Activated naive CD4-positive, alpha-beta T cell treated with anti-CD3 and anti-CD28 coated beads, Interleukin-2, amount 10 ng/mL, durations not matched to agents 7 days and 5 days (primary cell): ENCODE measurements at regions not wholly inside any gene's neighbourhood (a gene's known extent, or its start where the extent isn't known, plus 50 kb on each side); places are given as distances from the start of the nearest gene placed in this dataset.

Experiments used
- CTCF ChIA-PET: fragments of 350-600 bp; sonication (Branson Sonifier 250); formaldehyde crosslinking; loops from one replicate; lab custom pipeline; 2021; ENCODE audit warnings: antibody characterized with exemption; lab: Charles Lee
- DNase-seq: peaks from one replicate; pipeline ENCODE4 v3.0.0-alpha.2; 2020
- H3K27ac Mint-ChIP-seq: one replicate; pipeline ENCODE4 v1.8.0; 2021; ENCODE audit warnings: mild to moderate bottlenecking, moderate library complexity, mixed read lengths
- H3K27me3 Mint-ChIP-seq: one replicate; pipeline ENCODE4 v1.8.0; 2021; ENCODE audit warnings: mild to moderate bottlenecking, mixed read lengths
- H3K36me3 Mint-ChIP-seq: one replicate; pipeline ENCODE4 v1.8.0; 2021; ENCODE audit warnings: mixed read lengths
- H3K4me1 Mint-ChIP-seq: one replicate; pipeline ENCODE4 v1.8.0; 2021; ENCODE audit warnings: mixed read lengths
- H3K4me3 Mint-ChIP-seq: one replicate; pipeline ENCODE4 v1.8.0; 2021; ENCODE audit warnings: mild to moderate bottlenecking, moderate library complexity, mixed read lengths
- H3K9me3 Mint-ChIP-seq: one replicate; pipeline ENCODE4 v1.8.0; 2021; ENCODE audit warnings: mixed read lengths

DNA sequence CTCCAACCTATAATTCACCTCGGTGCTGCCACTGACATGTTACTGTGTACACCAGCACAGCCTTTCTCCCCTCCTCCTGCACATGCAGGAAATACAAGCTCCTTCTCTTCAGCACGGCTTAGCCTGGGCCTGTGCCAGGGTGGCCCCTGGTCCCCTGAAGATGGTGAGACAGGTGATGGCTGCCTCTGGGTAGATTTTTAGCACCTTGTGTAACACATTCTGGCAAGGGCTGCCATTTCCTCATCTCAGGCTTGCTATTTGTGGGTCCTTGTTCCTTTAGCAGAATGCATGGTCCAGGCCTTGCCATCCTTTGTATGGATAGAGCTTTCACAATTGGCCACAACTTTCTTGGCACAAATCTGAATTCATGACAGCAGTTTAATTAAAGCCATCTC is 151.3 kb downstream of the CDC5L start:
- Mint-ChIP-seq H3K27me3 (peaks cover 9% of the 10 kb centered on the region), H3K4me3 (no peak overlapping the region), H3K9me3 (no peaks in the 10 kb centered on the region), H3K27ac (no peak overlapping the region), H3K36me3 (no peaks in the 10 kb centered on the region), H3K4me1 (no peaks in the 10 kb centered on the region)
- no peak for DNase-seq
- CTCF ChIA-PET, result no interaction called here

DNA sequence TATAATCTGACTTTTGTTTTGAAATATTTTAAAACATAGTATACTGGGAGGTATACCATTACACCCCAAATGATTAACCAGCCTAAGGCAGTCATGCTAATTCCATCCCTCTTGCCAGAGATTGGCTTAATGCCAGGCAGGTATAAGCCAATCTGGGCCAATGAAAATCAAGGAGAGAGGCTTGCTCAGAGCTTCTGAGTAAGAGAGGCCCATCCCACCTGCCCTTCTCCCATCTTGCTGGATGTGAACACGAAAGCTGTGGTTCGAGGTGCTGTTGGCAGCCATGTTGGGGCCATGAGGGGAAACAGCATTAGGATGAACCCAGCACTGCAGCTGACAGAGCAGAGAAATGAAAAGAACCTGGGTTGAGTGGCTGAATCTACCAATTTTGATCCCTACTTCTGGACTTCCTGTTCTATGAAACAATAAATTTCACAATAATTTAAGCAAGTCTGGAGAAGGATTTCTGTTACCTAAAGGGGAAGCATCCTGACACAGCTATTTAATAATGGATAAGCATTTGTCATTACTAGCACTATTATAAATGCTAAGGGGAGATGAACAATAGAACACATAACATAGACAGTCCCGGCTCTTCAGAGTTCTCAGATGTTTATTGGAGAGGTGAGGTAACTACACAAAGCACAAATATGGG is 152.3 kb downstream of the CDC5L start:
- H3K36me3 Mint-ChIP-seq, result no peaks in the 10 kb centered on the region
- no peak overlapping the region for H3K27ac Mint-ChIP-seq
- H3K4me1 Mint-ChIP-seq, result no peaks in the 10 kb centered on the region
- H3K4me3 Mint-ChIP-seq, result no peak overlapping the region
- peak; percentile 16 for DNase-seq
- H3K9me3 Mint-ChIP-seq, result no peaks in the 10 kb centered on the region
- peaks cover 9% of the 10 kb centered on the region for H3K27me3 Mint-ChIP-seq
- CTCF ChIA-PET, result interaction anchor here (0.6 to 1.0 kb wide), 2 partner anchors 11 to 921 kb away, joined by 3 read pairs; no protein-coding TSS in a partner anchor

DNA sequence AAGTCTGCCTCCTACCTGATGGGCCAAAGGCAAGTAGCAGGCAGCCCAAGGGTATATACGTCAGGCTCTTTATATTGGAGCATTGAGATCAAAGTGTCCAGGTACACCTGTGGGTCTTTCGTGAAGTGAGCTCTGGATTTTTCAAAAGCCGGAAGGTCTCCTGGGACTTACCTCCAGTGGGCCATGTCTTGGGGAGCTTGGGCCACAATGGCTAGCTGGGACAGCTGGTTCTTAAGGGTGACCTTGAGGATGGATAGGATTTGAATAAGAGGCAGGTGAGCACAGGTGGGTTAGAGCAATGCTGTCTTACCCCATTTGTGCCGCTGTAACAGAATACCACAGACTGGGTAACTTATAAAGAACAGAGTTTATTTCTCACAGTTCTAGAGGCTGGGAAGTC is 153.4 kb downstream of the CDC5L start:
- no peaks in the 10 kb centered on the region for H3K36me3 Mint-ChIP-seq
- peaks cover 14% of the 10 kb centered on the region for H3K27me3 Mint-ChIP-seq
- no peak overlapping the region for H3K4me3 Mint-ChIP-seq
- H3K4me1 Mint-ChIP-seq, result no peaks in the 10 kb centered on the region
- no peaks in the 10 kb centered on the region for H3K9me3 Mint-ChIP-seq
- DNase-seq, result peak; percentile 8
- CTCF ChIA-PET, result no interaction called here
- no peak overlapping the region for H3K27ac Mint-ChIP-seq

DNA sequence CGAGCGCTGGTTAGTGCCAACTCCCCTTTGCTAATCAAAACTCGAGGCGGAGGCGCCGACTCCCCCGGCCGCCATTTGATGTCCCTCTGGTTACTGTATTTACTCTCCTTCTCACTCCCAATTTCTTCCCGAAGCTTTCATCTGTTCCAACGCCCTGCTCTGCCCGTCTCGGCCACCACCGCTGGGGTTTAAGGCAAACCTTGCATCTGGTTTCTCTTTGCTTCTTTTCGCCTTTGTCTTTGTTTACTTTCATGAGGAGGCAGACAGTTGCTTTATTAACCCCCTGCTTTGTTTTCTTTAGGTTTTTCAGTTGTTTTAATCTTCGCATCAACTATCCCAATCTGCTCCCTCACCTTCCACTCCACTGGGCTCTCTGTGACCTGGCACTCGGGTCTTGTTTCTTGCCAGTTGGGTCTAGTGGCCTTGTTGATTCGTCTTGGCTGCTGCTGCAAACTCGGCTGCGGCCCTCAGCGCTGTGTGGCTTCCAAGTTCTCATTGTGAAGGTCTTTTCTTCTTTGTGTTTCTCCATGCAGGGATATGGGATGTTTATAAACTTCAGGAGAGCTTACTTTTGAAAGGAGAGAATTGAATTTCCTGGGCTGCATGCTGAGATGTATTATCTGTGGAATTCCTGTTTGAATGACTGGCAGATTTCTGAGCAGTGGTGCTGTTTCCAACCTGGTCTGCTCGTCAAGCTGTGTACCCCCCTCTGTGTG is 155.1 kb downstream of the CDC5L start:
- H3K4me1 Mint-ChIP-seq, result no peaks in the 10 kb centered on the region
- no peak overlapping the region for H3K27ac Mint-ChIP-seq
- H3K4me3 Mint-ChIP-seq, result no peak overlapping the region
- H3K9me3 Mint-ChIP-seq, result no peaks in the 10 kb centered on the region
- H3K36me3 Mint-ChIP-seq, result no peaks in the 10 kb centered on the region
- peaks cover 17% of the 10 kb centered on the region for H3K27me3 Mint-ChIP-seq
- CTCF ChIA-PET, result no interaction called here
- peak; percentile 4 for DNase-seq

DNA sequence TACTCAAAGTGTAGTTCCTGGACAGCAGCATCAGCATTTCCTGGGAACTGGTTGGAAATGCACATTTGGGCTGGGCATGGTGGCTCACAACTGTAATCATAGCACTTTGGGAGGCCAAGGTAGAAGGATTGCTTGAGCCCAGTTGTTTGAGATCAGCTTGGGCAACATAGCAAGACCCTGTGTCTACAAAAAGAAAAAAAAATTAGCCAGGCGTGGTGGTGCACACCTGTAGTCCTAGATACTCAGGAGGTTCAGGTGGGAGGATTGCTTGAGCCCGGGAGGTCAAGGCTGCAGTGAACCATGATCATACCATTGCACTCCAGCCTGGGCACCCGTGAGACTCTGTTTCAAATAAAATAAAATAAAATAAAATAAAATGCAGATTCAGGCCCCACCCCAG is 156.2 kb downstream of the CDC5L start:
- Mint-ChIP-seq H3K27me3 (peaks cover 22% of the 10 kb centered on the region), H3K36me3 (no peaks in the 10 kb centered on the region), H3K4me3 (no peak overlapping the region), H3K4me1 (no peaks in the 10 kb centered on the region), H3K9me3 (no peaks in the 10 kb centered on the region), H3K27ac (no peak overlapping the region)
- peak; percentile 0 for DNase-seq
- CTCF ChIA-PET, result no interaction called here

DNA sequence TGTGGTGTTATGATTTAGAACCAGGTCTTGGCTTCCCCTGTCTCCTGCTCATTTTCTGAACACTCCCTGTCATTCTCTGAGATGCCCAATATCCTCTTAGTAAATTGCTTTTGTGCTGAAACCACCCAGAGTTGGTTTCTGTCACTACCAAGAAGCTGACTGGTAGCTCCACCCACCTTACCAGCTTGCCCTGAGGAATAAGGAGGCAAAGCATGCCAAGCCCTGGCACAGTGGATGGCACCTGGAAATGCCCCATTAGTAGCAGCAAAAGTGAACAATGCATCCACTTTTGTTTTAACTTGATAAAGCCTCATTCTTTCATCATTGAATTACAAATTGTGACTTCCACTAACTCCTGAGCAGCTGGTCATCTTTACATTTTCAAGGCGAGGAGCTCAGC is 157.7 kb downstream of the CDC5L start:
- H3K36me3 Mint-ChIP-seq, result no peaks in the 10 kb centered on the region
- H3K9me3 Mint-ChIP-seq, result no peaks in the 10 kb centered on the region
- H3K27me3 Mint-ChIP-seq, result peaks cover 25% of the 10 kb centered on the region
- H3K27ac Mint-ChIP-seq, result no peak overlapping the region
- H3K4me1 Mint-ChIP-seq, result no peaks in the 10 kb centered on the region
- no peak for DNase-seq
- H3K4me3 Mint-ChIP-seq, result no peak overlapping the region
- CTCF ChIA-PET, result no interaction called here

DNA sequence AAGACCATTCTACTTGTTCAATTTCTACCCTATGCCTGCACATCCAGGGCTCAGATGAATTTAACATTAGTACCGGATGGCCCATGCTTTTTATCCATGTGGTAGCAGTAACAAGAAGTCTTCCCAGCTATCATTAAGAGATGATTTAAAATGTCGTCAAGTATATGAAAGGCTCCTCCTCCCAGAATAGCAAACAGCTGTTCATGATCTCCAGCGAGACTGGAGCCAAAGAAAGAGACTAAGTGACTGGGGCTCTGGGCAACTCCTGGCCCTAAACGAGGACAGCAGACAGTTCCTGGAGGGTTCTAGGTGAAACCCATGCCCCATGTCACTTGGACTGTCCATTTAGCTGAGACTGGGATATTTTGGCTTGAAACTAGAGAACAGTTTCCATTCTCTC is 160.8 kb downstream of the CDC5L start:
- Mint-ChIP-seq H3K9me3 (no peaks in the 10 kb centered on the region), H3K36me3 (no peaks in the 10 kb centered on the region), H3K27me3 (peaks cover 21% of the 10 kb centered on the region), H3K27ac (no peak overlapping the region), H3K4me1 (no peaks in the 10 kb centered on the region), H3K4me3 (no peak overlapping the region)
- CTCF ChIA-PET, result no interaction called here
- DNase-seq, result no peak

DNA sequence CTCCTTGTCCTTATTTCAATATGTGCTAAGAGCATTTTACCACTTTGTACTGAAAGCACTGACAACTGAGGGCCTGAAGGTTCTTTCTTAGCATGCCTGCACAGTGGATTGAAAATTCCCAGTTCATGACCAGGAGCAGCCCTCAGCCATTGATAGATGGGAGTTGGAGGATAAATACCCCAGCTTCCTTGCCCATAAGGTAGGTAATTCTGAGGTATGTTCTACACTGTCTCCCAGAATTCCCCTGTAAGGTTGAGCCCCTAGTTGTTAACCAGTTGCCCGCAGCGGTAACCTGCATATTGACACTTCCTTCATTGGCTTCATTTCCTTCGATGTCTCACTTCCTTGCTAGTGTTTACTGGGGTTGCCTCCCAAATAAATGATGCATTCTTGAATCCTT is 162.0 kb downstream of the CDC5L start:
- Mint-ChIP-seq H3K4me1 (no peaks in the 10 kb centered on the region), H3K36me3 (no peaks in the 10 kb centered on the region), H3K9me3 (no peaks in the 10 kb centered on the region), H3K27ac (no peak overlapping the region), H3K4me3 (no peak overlapping the region), H3K27me3 (peaks cover 26% of the 10 kb centered on the region)
- CTCF ChIA-PET, result no interaction called here
- DNase-seq, result no peak

DNA sequence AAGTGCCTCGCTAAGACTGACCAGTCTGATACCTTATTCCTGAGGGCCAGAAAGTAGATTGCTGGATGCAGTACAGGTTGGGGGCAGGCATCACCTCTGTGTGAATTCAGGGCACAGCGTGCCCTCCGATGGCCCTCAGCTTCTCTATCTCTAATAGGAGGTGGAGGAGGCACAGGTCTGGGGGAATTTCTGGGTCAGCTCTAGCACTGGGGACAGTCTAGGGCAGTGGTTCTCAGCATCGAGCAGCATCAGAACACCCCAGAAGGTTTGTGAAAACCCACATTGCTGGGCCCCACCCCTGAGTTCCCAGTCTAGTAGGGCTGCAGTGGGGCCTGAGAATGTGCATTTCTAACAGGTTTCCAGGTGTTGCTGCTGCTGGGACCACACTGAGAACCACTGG is 166.7 kb downstream of the CDC5L start:
- Mint-ChIP-seq H3K4me3 (no peak overlapping the region), H3K4me1 (no peaks in the 10 kb centered on the region), H3K9me3 (no peaks in the 10 kb centered on the region), H3K36me3 (no peaks in the 10 kb centered on the region), H3K27me3 (peaks cover 45% of the 10 kb centered on the region), H3K27ac (no peak overlapping the region)
- CTCF ChIA-PET, result no interaction called here
- no peak for DNase-seq

DNA sequence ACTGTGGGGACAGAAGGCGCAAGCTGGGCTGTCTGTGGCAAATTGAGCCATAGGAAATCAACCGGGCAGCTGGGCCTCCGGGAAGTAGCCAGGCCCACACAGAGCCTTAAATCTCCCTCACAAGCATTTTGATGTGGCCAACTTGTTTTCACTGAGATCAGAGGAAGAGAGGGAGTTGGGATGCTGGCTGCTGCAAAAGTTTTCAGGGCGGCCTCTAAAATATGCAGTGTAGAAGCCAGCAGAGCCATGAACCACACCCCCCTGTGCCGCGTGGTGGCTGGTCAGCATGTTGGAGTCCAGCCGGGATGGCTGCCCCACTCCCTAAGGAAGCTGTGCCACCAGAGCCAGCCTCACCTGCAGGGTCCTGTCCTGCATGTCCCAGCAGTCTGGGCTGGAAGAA is 167.4 kb downstream of the CDC5L start:
- CTCF ChIA-PET, result no interaction called here
- H3K27ac Mint-ChIP-seq, result no peak overlapping the region
- no peaks in the 10 kb centered on the region for H3K4me1 Mint-ChIP-seq
- DNase-seq, result no peak
- peaks cover 52% of the 10 kb centered on the region for H3K27me3 Mint-ChIP-seq
- H3K9me3 Mint-ChIP-seq, result no peaks in the 10 kb centered on the region
- no peaks in the 10 kb centered on the region for H3K36me3 Mint-ChIP-seq
- no peak overlapping the region for H3K4me3 Mint-ChIP-seq

DNA sequence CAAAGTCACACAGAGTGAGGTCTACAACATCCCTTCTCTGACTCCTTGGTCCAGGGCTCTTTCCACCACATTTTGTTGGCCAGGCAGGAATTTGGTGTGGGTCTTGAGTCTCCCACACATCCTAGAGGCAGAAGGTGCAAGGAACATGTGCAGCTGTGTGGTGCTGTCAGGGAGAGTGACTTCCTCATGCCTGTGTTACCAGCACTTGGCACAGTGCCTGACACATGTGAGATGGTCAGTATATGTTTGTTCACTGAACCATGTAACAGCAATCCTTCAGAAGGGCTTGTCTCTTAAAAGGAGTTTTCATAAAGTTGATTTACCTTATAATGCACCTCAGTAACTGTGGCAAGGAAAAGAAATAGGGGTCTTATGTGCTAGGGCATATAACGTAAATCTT is 168.5 kb downstream of the CDC5L start:
- Mint-ChIP-seq H3K4me1 (no peaks in the 10 kb centered on the region), H3K36me3 (no peaks in the 10 kb centered on the region), H3K9me3 (no peaks in the 10 kb centered on the region), H3K4me3 (no peak overlapping the region), H3K27ac (no peak overlapping the region), H3K27me3 (peaks cover 60% of the 10 kb centered on the region)
- DNase-seq, result no peak
- CTCF ChIA-PET, result no interaction called here

DNA sequence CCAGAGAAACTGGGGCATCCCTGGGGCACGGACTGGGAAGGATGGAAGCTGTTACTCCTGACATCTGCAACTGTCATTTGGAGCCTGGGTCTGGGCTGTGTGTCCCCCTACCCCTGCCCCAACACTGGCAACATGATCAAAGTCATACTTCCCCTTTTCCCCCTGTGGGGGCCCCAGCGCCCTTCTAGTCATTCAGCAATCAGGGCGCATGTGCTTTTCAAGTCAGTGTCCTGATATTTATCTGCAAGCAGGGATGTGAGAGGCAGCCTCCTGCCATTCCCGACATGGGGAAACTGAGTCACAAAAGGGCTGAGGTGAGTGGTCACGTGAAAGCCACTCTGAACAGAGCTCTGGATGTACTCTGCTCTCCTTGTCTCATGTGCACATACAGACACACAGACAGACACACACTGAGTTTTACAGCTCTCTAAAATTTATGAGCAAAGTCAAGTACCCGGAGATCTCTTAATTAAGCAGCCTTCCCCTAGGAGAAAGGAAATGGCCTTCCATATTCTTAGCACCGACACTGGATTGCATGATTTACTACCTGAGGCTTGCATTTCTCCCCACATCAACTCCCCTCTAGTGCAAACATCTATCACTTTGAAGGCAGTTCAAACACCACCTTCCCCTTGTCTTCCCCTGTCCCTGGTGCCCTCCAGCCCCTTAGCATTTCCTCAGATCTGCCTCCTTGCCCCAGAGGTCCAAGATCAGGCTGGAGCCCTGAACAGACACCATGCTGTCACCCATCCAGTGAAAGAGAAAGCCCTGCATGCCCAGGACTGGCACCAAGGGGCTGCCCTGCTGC is 170.7 kb downstream of the CDC5L start:
- H3K27me3 Mint-ChIP-seq, result peaks cover 77% of the 10 kb centered on the region
- H3K4me1 Mint-ChIP-seq, result peaks cover 6% of the 10 kb centered on the region
- CTCF ChIA-PET, result no interaction called here

DNA sequence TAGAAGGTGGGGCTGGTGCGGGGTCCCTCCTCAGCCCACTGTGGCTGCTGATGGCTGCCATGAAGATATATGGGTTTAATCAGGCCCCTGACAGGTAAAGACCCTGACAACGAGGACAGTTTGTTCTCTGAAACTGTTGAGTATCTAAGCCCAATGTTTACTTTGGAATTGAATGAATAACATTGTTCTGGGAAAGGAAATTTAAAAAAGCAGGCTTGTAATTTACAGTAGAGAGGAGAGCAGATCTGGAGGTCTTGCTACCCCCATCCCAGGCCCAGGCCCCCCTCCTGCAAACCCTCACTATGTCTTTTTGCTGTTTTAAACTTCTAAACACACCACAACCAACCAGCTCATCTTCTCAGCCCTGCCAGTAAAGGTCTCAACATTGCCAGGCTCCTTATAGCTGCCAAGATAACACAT is 171.3 kb downstream of the CDC5L start:
- Mint-ChIP-seq H3K27me3 (peaks cover 72% of the 10 kb centered on the region), H3K4me3 (no peak overlapping the region), H3K27ac (no peak overlapping the region), H3K9me3 (no peaks in the 10 kb centered on the region), H3K36me3 (no peaks in the 10 kb centered on the region), H3K4me1 (peaks cover 6% of the 10 kb centered on the region)
- DNase-seq, result no peak
- CTCF ChIA-PET, result no interaction called here

More for the DNA sequence above, 170.7 kb downstream of the CDC5L start:
- Mint-ChIP-seq H3K9me3 (no peaks in the 10 kb centered on the region), H3K4me3 (no peak overlapping the region), H3K36me3 (no peaks in the 10 kb centered on the region), H3K27ac (no peak overlapping the region)
- DNase-seq, result no peak

DNA sequence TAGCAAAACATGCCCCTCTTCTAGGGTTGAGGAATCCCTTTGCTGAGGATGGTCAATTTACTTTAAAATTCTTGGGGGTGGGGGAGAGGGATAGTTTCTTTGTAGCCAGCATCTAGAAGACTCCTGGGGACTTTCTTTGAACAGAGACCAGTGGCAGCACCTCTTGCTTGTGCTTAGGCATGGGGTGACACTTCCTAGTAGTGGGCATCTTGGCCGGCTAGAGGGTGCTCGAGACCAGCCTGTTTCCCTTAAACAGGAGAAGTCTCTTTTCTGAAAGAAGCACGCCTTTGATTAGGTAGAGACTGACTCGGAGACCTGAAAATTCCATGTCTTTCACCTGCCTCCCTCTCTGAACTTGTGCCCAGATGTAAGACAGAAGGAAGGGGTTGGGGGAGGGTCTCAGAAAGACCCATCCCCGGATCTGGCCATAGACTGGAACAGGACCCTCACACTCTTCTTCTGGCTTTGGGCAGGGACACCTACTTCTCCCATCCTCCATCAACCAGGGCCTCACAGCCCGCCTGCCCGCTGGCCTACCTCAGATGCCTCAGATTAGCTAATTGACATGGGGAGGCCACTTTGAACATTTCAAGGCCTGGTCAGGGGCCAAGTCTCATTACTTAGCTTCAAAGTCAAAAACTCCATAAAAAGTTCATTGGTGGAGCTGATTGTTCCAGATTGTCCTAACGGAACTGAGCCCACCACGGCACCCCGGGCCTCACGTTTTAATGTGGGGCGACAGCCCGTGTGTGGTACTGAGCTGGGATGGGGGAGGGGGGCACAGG is 172.2 kb downstream of the CDC5L start:
- CTCF ChIA-PET, result no interaction called here
- Mint-ChIP-seq H3K4me3 (no peak overlapping the region), H3K4me1 (peaks cover 6% of the 10 kb centered on the region), H3K27me3 (peaks cover 71% of the 10 kb centered on the region), H3K9me3 (no peaks in the 10 kb centered on the region), H3K27ac (no peak overlapping the region), H3K36me3 (no peaks in the 10 kb centered on the region)
- no peak for DNase-seq
